ENCODE measurements at regions not wholly inside any gene's neighbourhood (a gene's known extent, or its start where the extent isn't known, plus 50 kb on each side); places are given as distances from the start of the nearest gene placed in this dataset.
"Not testable (repeated sequence)": the region's sequence is repeated elsewhere in the genome, so short reads cannot be mapped to it uniquely, and the experiment has no call there.

- H3K4me3 Mint-ChIP-seq; intact Hi-C loops (cut with micrococcal nuclease); H3K27me3 Mint-ChIP-seq; H3K4me1 Mint-ChIP-seq; H3K36me3 Mint-ChIP-seq (ENCODE audit: low read depth); H3K27ac Mint-ChIP-seq; H3K9me3 Mint-ChIP-seq; DNase-seq: not testable (repeated sequence)
These were observed 189.9 kb downstream of the TTC6 start for GRCh38 chr14:37785298-37785697.

- H3K27ac Mint-ChIP-seq; H3K4me1 Mint-ChIP-seq; H3K9me3 Mint-ChIP-seq; intact Hi-C loops (cut with micrococcal nuclease); H3K36me3 Mint-ChIP-seq (ENCODE audit: low read depth); H3K4me3 Mint-ChIP-seq; DNase-seq; H3K27me3 Mint-ChIP-seq: not testable (repeated sequence)
These were observed 190.7 kb downstream of the TTC6 start for GRCh38 chr14:37786114-37786625.

- H3K27me3 Mint-ChIP-seq, result no peaks in the 10 kb centered on the region
- H3K27ac Mint-ChIP-seq, result no peak overlapping the region
- no peak overlapping the region for H3K4me3 Mint-ChIP-seq
- H3K9me3 Mint-ChIP-seq, result peaks cover 6% of the 10 kb centered on the region
- no peaks in the 10 kb centered on the region for H3K36me3 Mint-ChIP-seq (ENCODE audit: low read depth)
- H3K4me1 Mint-ChIP-seq, result no peaks in the 10 kb centered on the region
- intact Hi-C loops (cut with micrococcal nuclease), result no loop called here
- no peak for DNase-seq
These were observed 192.6 kb downstream of the TTC6 start for GRCh38 chr14:37787879-37788494.

DNA sequence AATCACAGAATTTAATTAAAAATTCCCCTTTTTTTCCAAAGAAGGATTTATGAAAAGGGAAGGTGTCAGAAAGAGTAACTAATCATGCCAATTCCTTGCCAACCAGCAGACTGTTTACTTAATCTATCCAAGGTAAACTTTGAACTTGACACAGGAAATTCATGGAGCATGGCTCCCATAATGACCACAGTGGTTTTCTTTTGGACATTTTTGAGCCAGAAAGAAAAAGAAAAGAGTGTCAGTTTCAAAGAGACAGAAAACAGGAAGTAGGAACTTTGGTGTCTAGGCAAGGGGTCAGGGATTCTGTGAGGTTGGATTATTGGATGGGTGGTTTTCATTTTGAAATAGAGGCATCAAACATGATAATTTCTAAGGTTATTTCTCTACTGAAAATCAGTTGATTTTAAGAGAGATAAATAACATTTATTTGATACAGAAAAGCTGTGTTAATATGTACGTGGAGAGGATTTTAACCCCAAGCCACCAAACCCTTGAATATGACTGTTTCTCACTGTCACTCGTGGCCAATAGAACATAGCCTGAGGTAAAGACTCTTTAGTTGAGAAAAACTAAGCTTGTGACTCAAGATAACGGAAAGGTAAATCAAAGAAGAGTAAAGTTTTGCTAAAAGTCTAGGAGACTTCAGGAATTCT lies 196.1 kb downstream of the TTC6 start:
- no peaks in the 10 kb centered on the region for H3K27me3 Mint-ChIP-seq
- DNase-seq, result no peak
- no peak overlapping the region for H3K4me3 Mint-ChIP-seq
- intact Hi-C loops (cut with micrococcal nuclease), result no loop called here
- H3K9me3 Mint-ChIP-seq, result no peaks in the 10 kb centered on the region
- H3K4me1 Mint-ChIP-seq, result no peaks in the 10 kb centered on the region
- H3K36me3 Mint-ChIP-seq (ENCODE audit: low read depth), result no peaks in the 10 kb centered on the region
- H3K27ac Mint-ChIP-seq, result no peak overlapping the region

GRCh38 chr14:37792124-37792523 lies 196.7 kb downstream of the TTC6 start:
- intact Hi-C loops (cut with micrococcal nuclease), result no loop called here
- H3K36me3 Mint-ChIP-seq (ENCODE audit: low read depth), result no peaks in the 10 kb centered on the region
- H3K27ac Mint-ChIP-seq, result no peak overlapping the region
- no peaks in the 10 kb centered on the region for H3K27me3 Mint-ChIP-seq
- no peaks in the 10 kb centered on the region for H3K9me3 Mint-ChIP-seq
- DNase-seq, result no peak
- no peak overlapping the region for H3K4me3 Mint-ChIP-seq
- H3K4me1 Mint-ChIP-seq, result no peaks in the 10 kb centered on the region

- intact Hi-C loops (cut with micrococcal nuclease), result no loop called here
- H3K27me3 Mint-ChIP-seq, result no peaks in the 10 kb centered on the region
- no peak for DNase-seq
- H3K36me3 Mint-ChIP-seq (ENCODE audit: low read depth), result no peaks in the 10 kb centered on the region
- no peak overlapping the region for H3K4me3 Mint-ChIP-seq
- no peaks in the 10 kb centered on the region for H3K4me1 Mint-ChIP-seq
- no peak overlapping the region for H3K27ac Mint-ChIP-seq
- no peaks in the 10 kb centered on the region for H3K9me3 Mint-ChIP-seq
These were observed 201.4 kb downstream of the TTC6 start for GRCh38 chr14:37796703-37797416.

DNA sequence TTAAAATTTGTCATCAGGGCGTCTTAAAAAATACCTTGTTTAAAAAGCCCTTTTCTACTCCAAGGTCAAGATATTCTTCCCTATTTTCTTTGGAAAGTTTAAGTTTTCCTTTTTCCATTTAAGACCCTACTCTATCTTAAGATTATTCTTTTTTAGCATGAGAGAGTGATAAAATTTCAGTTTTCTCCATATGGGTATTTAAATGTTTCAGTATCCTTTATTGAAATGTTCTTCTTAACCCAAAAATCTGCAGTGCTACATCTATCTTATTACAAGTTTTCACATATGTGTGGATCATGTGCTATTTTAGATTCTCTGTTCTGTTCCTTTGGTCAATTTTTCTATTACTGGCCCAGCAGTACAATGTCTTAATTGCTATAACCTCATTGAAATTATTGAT lies 202.2 kb downstream of the TTC6 start:
- Mint-ChIP-seq H3K4me1 (no peaks in the 10 kb centered on the region), H3K36me3 (ENCODE audit: low read depth) (no peaks in the 10 kb centered on the region), H3K27me3 (no peaks in the 10 kb centered on the region), H3K4me3 (no peak overlapping the region), H3K27ac (no peak overlapping the region), H3K9me3 (no peaks in the 10 kb centered on the region)
- intact Hi-C loops (cut with micrococcal nuclease), result no loop called here
- DNase-seq, result no peak

DNA sequence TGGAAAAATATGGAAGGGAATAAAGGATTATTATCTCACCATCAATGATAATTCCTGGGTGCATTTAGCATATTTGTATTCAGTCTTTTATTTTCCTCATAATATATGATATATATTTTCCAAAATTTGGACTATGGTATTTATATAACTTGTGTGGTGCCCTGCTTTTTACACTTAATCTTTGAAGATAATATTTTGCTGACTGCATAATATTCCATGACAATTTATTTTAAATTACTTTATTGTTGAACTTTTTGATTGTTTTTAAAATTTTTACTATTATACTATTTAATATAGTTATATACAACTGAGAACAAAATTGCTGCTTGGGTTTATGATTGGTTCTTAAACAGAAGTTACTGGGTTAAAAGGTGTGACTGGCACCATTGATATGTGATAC lies 212.3 kb downstream of the TTC6 start:
- intact Hi-C loops (cut with micrococcal nuclease), result no loop called here
- no peak for DNase-seq
- H3K4me3 Mint-ChIP-seq, result no peak overlapping the region
- H3K27me3 Mint-ChIP-seq, result no peaks in the 10 kb centered on the region
- H3K9me3 Mint-ChIP-seq, result no peaks in the 10 kb centered on the region
- H3K36me3 Mint-ChIP-seq (ENCODE audit: low read depth), result no peaks in the 10 kb centered on the region
- no peaks in the 10 kb centered on the region for H3K4me1 Mint-ChIP-seq
- no peak overlapping the region for H3K27ac Mint-ChIP-seq

- H3K27ac Mint-ChIP-seq, result no peak overlapping the region
- H3K9me3 Mint-ChIP-seq, result no peaks in the 10 kb centered on the region
- no peak overlapping the region for H3K4me3 Mint-ChIP-seq
- intact Hi-C loops (cut with micrococcal nuclease), result no loop called here
- no peaks in the 10 kb centered on the region for H3K27me3 Mint-ChIP-seq
- DNase-seq, result no peak
- H3K4me1 Mint-ChIP-seq, result no peaks in the 10 kb centered on the region
- no peaks in the 10 kb centered on the region for H3K36me3 Mint-ChIP-seq (ENCODE audit: low read depth)
These were observed 214.8 kb downstream of the TTC6 start for GRCh38 chr14:37810094-37810801.

- no peak overlapping the region for H3K27ac Mint-ChIP-seq
- no peaks in the 10 kb centered on the region for H3K36me3 Mint-ChIP-seq (ENCODE audit: low read depth)
- no peaks in the 10 kb centered on the region for H3K4me1 Mint-ChIP-seq
- H3K9me3 Mint-ChIP-seq, result no peaks in the 10 kb centered on the region
- H3K4me3 Mint-ChIP-seq, result no peak overlapping the region
- intact Hi-C loops (cut with micrococcal nuclease), result no loop called here
- DNase-seq, result no peak
- H3K27me3 Mint-ChIP-seq, result no peaks in the 10 kb centered on the region
These were observed 218.3 kb downstream of the TTC6 start for GRCh38 chr14:37813732-37814131.

DNA sequence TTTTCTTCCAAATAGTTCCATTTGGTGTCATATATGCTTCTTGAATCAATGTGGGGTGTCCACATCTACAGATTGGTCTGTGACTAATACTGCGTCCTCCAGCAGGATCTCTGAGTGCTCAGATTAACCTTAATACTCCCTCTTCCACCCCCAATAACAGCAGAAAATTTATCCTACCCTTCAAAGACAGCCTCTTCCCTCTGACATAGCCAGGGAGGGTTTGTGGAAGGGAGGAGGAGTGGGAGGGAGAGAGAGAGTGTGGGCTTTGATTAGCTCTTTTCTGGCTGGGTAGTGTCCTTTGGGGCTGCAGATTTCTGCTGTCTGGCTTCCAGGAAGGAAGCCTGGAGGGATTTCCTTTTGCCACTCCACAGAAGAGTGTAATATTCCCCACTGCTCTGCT lies 220.7 kb downstream of the TTC6 start:
- no peaks in the 10 kb centered on the region for H3K27me3 Mint-ChIP-seq
- H3K27ac Mint-ChIP-seq, result no peak overlapping the region
- no peaks in the 10 kb centered on the region for H3K4me1 Mint-ChIP-seq
- H3K36me3 Mint-ChIP-seq (ENCODE audit: low read depth), result no peaks in the 10 kb centered on the region
- H3K9me3 Mint-ChIP-seq, result no peaks in the 10 kb centered on the region
- no peak for DNase-seq
- H3K4me3 Mint-ChIP-seq, result no peak overlapping the region
- intact Hi-C loops (cut with micrococcal nuclease), result no loop called here

DNA sequence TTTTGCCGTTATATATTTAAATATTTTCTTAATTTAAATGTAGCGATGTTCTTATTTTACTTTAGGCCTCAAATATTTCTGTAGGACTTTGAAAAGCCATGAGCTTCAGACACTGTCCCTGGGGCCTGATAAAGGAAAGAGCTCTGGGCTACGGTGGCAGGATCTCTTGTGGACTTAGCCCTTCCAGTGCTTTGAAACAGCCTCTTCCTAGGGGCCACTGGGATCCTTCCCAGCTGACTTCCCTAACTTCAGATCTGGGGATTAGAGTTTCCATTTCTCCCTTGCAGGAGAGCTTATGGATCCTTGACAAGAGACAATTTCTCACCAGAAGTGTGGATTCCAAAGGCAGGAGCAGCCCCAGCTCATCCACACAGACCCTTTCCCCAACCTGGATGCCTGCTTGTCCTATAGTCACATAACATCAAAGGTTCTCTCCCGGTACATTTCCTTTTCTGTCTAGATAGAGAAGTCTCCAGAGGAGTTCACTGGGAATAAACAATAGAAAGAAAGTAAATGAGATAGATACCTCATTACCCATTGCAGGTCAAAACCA lies 221.4 kb downstream of the TTC6 start:
- no peaks in the 10 kb centered on the region for H3K27me3 Mint-ChIP-seq
- no peak overlapping the region for H3K27ac Mint-ChIP-seq
- no peaks in the 10 kb centered on the region for H3K36me3 Mint-ChIP-seq (ENCODE audit: low read depth)
- DNase-seq, result no peak
- H3K9me3 Mint-ChIP-seq, result no peaks in the 10 kb centered on the region
- intact Hi-C loops (cut with micrococcal nuclease), result no loop called here
- no peaks in the 10 kb centered on the region for H3K4me1 Mint-ChIP-seq
- no peak overlapping the region for H3K4me3 Mint-ChIP-seq

- Mint-ChIP-seq H3K4me3 (no peak overlapping the region), H3K27me3 (no peaks in the 10 kb centered on the region), H3K9me3 (no peaks in the 10 kb centered on the region), H3K4me1 (no peaks in the 10 kb centered on the region), H3K36me3 (ENCODE audit: low read depth) (no peaks in the 10 kb centered on the region), H3K27ac (no peak overlapping the region)
- intact Hi-C loops (cut with micrococcal nuclease), result no loop called here
- DNase-seq, result no peak
These were observed 224.0 kb downstream of the TTC6 start for GRCh38 chr14:37819155-37820015.

Measured in activated CD4-positive, alpha-beta T cell treated with anti-CD3 and anti-CD28 coated beads, Interleukin-2, amount 10 ng/mL, durations not matched to agents 24 days and 14 days (primary cell).